ENCODE measurements at regions not wholly inside any gene's neighbourhood (a gene's known extent, or its start where the extent isn't known, plus 50 kb on each side); places are given as distances from the start of the nearest gene placed in this dataset.

- H3K27ac ChIP-seq: no peak overlapping the region
- H3K4me3 ChIP-seq: no peak overlapping the region
- H3K27me3 ChIP-seq: no peaks in the 10 kb centered on the region
- no peak for TF ChIP-seq CTCF (IDR thresholded peaks at IDR 0.05)
- H3K36me3 ChIP-seq: no peaks in the 10 kb centered on the region
- no peak for DNase-seq (ENCODE audit: low spot score in 2 of 2)
- H3K9me3 ChIP-seq: no peaks in the 10 kb centered on the region
- H3K4me1 ChIP-seq: no peaks in the 10 kb centered on the region
- intact Hi-C loops (cut with DNase I): no loop called here
These were observed 50.4 kb downstream of the FHIP1A start for GRCh38 chr4:151459375-151459774.

GRCh38 chr4:151460434-151460833 lies 51.5 kb downstream of the FHIP1A start:
- Histone ChIP-seq H3K4me1 (no peaks in the 10 kb centered on the region), H3K27ac (no peak overlapping the region), H3K36me3 (no peaks in the 10 kb centered on the region), H3K27me3 (no peaks in the 10 kb centered on the region), H3K4me3 (no peak overlapping the region), H3K9me3 (no peaks in the 10 kb centered on the region)
- intact Hi-C loops (cut with DNase I): no loop called here
- no peak for DNase-seq (ENCODE audit: low spot score in 2 of 2)
- TF ChIP-seq CTCF (IDR thresholded peaks at IDR 0.05): no peak

GRCh38 chr4:151462554-151462953 lies 53.6 kb downstream of the FHIP1A start:
- H3K4me3 ChIP-seq: no peak overlapping the region
- H3K27ac ChIP-seq: no peak overlapping the region
- H3K36me3 ChIP-seq: no peaks in the 10 kb centered on the region
- TF ChIP-seq CTCF (IDR thresholded peaks at IDR 0.05): no peak
- H3K27me3 ChIP-seq: no peaks in the 10 kb centered on the region
- DNase-seq (ENCODE audit: low spot score in 2 of 2): no peak
- no peaks in the 10 kb centered on the region for H3K9me3 ChIP-seq
- intact Hi-C loops (cut with DNase I): no loop called here
- no peaks in the 10 kb centered on the region for H3K4me1 ChIP-seq

GRCh38 chr4:151468715-151469696 lies 60.0 kb downstream of the FHIP1A start:
- TF ChIP-seq CTCF (IDR thresholded peaks at IDR 0.05): no peak

GRCh38 chr4:151469970-151470369 lies 61.0 kb downstream of the FHIP1A start:
- Histone ChIP-seq H3K36me3 (no peaks in the 10 kb centered on the region), H3K9me3 (no peaks in the 10 kb centered on the region), H3K27ac (no peak overlapping the region), H3K4me3 (no peak overlapping the region), H3K27me3 (no peaks in the 10 kb centered on the region), H3K4me1 (no peaks in the 10 kb centered on the region)
- no peak for TF ChIP-seq CTCF (IDR thresholded peaks at IDR 0.05)
- DNase-seq (ENCODE audit: low spot score in 2 of 2): no peak
- intact Hi-C loops (cut with DNase I): no loop called here

More at GRCh38 chr4:151468715-151469696, 60.0 kb downstream of the FHIP1A start:
- intact Hi-C loops (cut with DNase I): no loop called here
- H3K4me1 ChIP-seq: no peaks in the 10 kb centered on the region
- no peaks in the 10 kb centered on the region for H3K9me3 ChIP-seq
- no peak overlapping the region for H3K27ac ChIP-seq
- H3K36me3 ChIP-seq: no peaks in the 10 kb centered on the region
- no peaks in the 10 kb centered on the region for H3K27me3 ChIP-seq
- DNase-seq (ENCODE audit: low spot score in 2 of 2): no peak
- no peak overlapping the region for H3K4me3 ChIP-seq
